ENCODE measurements at regions not wholly inside any gene's neighbourhood (a gene's known extent, or its start where the extent isn't known, plus 50 kb on each side); places are given as distances from the start of the nearest gene placed in this dataset.

DNA sequence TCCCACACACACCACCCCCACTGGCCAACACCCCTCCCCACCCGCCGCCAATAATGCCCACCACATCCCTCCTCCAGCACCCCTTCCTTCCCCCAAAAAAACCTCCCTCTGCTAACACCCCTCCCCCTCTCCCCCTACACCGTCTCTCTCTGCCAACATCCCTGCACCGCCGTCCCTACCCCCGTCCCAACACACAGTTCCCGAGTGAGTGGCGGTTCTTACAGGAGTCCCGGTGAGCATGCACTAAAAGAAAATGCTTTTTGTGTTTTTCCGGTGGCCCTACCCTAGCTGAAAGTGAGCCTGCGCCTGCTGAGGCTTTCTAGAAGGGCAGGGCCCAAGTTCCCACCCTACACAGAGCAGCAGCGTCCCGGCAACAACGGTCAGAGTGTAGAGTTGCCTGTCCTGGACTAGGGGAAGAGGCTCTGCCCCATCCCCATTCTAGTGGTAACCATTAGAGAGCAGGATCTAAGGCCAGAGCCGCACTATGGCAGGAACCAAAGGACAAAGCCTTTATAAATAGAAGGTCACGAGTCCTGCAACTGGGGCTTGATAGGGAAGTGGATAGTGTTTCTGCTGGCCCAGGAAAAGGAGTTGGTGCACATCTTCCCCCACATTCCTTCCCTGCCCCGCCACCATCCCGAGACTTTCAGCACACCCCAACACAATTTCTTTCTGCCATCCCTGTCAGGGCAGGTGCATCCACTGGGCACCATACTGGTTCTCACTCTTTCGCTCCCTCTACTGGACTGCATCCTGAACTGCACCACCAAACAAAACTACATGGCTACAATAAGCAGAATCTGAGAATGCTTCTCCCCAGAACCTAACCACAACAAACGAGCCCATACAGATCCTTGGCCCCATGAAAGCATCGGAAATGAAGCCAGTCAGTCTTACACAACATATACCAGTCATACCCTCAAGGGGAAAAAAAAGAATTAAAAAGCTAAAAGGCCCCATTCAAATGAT is 78.1 kb upstream of the PAGE3 start:
- ATAC-seq (peak; percentile 43 to 84 (median 61)), DNase-seq (peak; percentile 5 to 7)
- H3K9me3 ChIP-seq = no peaks in the 10 kb centered on the region
- peaks cover 0 to 3% (median 0%) of the 10 kb centered on the region in 9 donors for H3K4me1 ChIP-seq
- TF ChIP-seq, protein P1, sequence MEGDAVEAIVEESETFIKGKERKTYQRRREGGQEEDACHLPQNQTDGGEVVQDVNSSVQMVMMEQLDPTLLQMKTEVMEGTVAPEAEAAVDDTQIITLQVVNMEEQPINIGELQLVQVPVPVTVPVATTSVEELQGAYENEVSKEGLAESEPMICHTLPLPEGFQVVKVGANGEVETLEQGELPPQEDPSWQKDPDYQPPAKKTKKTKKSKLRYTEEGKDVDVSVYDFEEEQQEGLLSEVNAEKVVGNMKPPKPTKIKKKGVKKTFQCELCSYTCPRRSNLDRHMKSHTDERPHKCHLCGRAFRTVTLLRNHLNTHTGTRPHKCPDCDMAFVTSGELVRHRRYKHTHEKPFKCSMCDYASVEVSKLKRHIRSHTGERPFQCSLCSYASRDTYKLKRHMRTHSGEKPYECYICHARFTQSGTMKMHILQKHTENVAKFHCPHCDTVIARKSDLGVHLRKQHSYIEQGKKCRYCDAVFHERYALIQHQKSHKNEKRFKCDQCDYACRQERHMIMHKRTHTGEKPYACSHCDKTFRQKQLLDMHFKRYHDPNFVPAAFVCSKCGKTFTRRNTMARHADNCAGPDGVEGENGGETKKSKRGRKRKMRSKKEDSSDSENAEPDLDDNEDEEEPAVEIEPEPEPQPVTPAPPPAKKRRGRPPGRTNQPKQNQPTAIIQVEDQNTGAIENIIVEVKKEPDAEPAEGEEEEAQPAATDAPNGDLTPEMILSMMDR (IDR thresholded peaks at IDR 0.05) = peak in 7 of 9 donors; percentile 51 to 66 (median 54)
- WGBS, 2 donors = 22 to 26% methylated on average over 14 to 21 of the region's 21 CpGs
- no peaks in the 10 kb centered on the region for H3K36me3 ChIP-seq
- intact Hi-C loops (cut with DNase I) = loop anchor here in 7 of 10 donors (2.0 to 10.0 kb wide), 5 partner anchors 178 to 448 kb away; no protein-coding TSS in a partner anchor
- peaks cover 0 to 14% (median 0%) of the 10 kb centered on the region in 7 donors for H3K27me3 ChIP-seq
- peak overlapping the region in 1 of 10 donors; percentile 20 for H3K4me3 ChIP-seq
- H3K27ac ChIP-seq = peak overlapping the region in 5 of 10 donors; percentile 19 to 66 (median 41)

DNA sequence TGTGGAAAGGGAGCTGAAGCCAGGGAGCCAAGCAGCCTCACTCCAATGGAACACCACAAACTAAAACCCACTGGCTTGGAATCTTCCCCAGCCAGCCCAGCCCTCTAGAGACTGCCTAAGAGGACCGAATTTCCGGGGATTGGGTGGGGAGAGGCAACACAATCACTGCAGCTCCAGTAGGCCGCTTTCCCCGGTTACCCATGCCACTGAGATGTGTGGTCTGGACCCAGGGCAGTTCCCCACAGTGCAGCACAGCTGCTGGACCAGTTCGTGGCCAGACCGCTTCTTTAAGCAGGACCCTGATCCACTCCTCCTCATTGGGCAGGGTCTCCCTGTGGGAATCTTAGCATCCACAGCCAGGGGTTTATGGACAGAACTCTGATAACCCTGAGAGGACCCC is 91.9 kb upstream of the PAGE3 start:
- intact Hi-C loops (cut with DNase I) = loop anchor here in 1 of 10 donors (10.0 kb wide), 1 partner anchor 1798 kb away; no protein-coding TSS in a partner anchor
- Histone ChIP-seq H3K4me3 (no peak overlapping the region), H3K27me3 (peaks cover 0 to 27% (median 0%) of the 10 kb centered on the region in 7 donors), H3K27ac (no peak overlapping the region), H3K9me3 (peaks cover 0 to 10% (median 0%) of the 10 kb centered on the region in 11 donors), H3K36me3 (no peaks in the 10 kb centered on the region), H3K4me1 (no peaks in the 10 kb centered on the region)
- ATAC-seq (no peak), DNase-seq (no peak)
- WGBS, 2 donors = 82 to 91% methylated on average over 6 of the region's 6 CpGs
- TF ChIP-seq, protein P1 (IDR thresholded peaks at IDR 0.05) = no peak

DNA sequence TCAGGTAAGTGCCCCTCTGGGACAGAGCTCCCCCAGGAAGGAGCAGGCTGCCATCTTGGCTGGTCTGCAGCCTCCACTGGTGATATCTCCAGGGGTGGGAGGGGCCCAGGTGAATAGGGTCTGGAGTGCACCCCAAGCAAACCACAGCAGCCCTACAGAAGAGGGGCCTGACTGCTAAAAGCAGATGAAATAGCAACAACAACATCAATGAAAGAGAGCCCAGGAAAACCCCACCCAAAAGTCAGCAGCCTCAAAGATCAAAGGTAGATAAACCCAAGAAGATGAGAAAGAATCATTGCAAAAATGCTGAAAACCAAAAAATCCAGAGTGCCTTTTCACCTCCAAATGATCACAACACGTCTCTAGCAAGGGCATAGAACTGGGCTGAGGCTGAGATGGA is 92.5 kb upstream of the PAGE3 start:
- no peak overlapping the region for H3K4me3 ChIP-seq
- DNase-seq (no peak), ATAC-seq (no peak)
- peaks cover 0 to 22% (median 0%) of the 10 kb centered on the region in 7 donors for H3K27me3 ChIP-seq
- no peaks in the 10 kb centered on the region for H3K4me1 ChIP-seq
- no peak overlapping the region for H3K27ac ChIP-seq
- TF ChIP-seq, protein P1 (IDR thresholded peaks at IDR 0.05) = no peak
- H3K36me3 ChIP-seq = no peaks in the 10 kb centered on the region
- 61% methylated on average over 1 of the region's 1 CpG for WGBS, 2 donors
- intact Hi-C loops (cut with DNase I) = loop anchor here in 1 of 10 donors (10.0 kb wide), 1 partner anchor 1798 kb away; no protein-coding TSS in a partner anchor
- H3K9me3 ChIP-seq = peaks cover 0 to 13% (median 0%) of the 10 kb centered on the region in 11 donors

DNA sequence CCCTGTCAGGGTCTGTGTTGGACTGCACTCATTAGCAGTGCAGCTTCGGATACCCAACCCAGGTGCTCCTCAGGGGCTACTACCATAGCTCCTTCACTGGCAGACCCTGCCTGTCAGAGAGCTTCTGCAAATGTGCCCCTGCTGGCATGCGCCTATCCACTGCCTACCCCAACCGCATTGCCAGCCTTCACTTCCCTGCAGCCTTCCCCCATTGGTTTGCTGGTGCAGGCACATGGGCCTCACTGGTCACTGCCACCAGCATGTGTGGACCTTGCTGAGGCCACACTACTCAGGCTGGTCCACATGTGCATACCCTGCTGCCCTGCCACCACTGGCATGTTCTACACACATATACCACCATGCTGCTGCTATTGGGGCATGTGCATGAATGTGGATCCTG is 72.5 kb upstream of the MAGEH1 start:
- ATAC-seq (no peak), DNase-seq (no peak)
- no peaks in the 10 kb centered on the region for H3K36me3 ChIP-seq
- no peaks in the 10 kb centered on the region for H3K4me1 ChIP-seq
- peaks cover 0 to 11% (median 0%) of the 10 kb centered on the region in 7 donors for H3K27me3 ChIP-seq
- TF ChIP-seq, protein P1 (IDR thresholded peaks at IDR 0.05) = no peak
- WGBS, 2 donors = 86 to 93% methylated on average over 3 of the region's 3 CpGs
- no peak overlapping the region for H3K27ac ChIP-seq
- no peak overlapping the region for H3K4me3 ChIP-seq
- H3K9me3 ChIP-seq = peaks cover 0 to 6% (median 0%) of the 10 kb centered on the region in 11 donors
- intact Hi-C loops (cut with DNase I) = no loop called here

Measured in heart right ventricle (tissue), 16 donors.